ENCODE measurements at regions not wholly inside any gene's neighbourhood (a gene's known extent, or its start where the extent isn't known, plus 50 kb on each side); places are given as distances from the start of the nearest gene placed in this dataset.
"Not testable (repeated sequence)": the region's sequence is repeated elsewhere in the genome, so short reads cannot be mapped to it uniquely, and the experiment has no call there.

DNA sequence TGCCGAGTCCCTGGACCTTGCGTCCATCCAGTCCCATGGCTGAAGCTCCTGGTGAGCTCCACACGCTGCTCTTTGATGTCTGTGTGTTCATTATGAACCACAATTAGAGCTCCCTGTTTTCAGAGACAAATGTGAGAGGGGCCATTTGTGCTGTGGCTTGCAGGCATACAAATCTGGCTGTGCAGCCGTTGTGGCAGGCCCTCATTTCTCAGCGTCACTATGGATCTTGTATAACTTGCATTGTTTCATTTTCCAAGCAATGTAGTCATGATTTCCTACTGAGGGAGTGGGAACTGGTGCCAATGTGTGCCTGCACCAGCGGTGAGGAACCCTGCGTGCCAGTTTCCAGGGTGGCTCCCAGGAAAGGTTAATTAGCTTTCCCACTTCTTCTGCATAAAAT lies 542.6 kb downstream of the TMEM114 start:
- DNase-seq, result no peak

- no peak for DNase-seq
These were observed 545.5 kb downstream of the TMEM114 start for GRCh38 chr16:8044796-8045195.

DNA sequence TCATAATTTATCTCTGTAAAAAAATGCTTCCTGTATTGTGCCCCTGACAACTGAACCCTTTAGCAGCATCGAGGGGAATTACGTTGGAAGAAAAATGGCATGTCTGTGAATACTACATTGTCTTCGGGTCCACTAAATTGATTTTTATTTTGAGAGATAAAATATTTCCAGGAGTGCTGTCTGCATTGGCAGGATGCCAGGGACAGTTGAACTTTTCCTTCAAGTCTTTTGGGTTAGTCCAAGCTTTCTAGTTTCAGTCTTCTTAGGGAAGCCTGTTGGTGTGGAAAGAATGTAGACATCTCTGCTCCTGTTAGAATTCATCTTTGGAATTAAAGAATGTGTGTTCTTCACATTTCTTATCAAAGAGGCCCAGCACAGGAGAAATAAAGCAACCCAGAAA lies 557.9 kb downstream of the TMEM114 start:
- no peak for DNase-seq

DNA sequence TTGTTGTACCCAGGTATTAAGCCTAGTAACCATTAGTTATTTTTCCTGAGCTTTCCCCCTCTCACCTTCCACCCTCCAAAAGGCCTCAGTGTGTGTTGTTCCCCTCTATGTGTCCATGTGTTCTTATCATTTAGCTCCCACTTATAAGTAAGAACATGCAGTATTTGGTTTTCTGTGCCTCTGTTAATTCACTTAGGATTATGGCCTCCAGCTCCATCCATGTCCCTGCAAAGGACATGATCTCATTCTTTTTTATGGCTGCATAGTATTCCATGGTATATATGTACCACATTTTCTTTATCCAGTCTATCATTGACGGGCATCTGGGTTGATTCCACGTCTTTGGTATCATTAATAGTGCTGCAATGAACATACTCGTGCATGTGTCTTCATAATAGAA lies 560.3 kb downstream of the TMEM114 start:
- DNase-seq, result not testable (repeated sequence)

- DNase-seq, result peak; percentile 37
These were observed 563.9 kb downstream of the TMEM114 start for GRCh38 chr16:8026450-8026849.

DNA sequence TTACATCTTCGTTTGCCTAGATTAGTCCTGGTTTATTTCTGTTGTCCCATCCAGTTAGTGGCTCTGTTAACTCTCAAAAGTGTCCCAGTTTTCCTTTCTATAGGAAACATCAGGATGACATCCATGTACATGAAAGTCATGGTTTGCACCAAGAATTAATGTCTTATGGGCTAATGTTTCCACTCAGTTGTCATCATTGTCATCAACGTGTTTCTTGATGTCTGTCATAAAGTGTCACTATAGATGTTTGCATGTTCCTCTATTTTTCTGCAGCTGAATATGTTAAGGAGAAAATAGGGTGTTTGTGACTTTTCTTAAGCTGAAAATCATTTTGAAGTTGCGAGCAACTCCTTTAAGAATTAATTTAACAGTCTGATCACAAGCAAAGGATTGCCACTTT lies 567.0 kb downstream of the TMEM114 start:
- DNase-seq, result no peak

DNA sequence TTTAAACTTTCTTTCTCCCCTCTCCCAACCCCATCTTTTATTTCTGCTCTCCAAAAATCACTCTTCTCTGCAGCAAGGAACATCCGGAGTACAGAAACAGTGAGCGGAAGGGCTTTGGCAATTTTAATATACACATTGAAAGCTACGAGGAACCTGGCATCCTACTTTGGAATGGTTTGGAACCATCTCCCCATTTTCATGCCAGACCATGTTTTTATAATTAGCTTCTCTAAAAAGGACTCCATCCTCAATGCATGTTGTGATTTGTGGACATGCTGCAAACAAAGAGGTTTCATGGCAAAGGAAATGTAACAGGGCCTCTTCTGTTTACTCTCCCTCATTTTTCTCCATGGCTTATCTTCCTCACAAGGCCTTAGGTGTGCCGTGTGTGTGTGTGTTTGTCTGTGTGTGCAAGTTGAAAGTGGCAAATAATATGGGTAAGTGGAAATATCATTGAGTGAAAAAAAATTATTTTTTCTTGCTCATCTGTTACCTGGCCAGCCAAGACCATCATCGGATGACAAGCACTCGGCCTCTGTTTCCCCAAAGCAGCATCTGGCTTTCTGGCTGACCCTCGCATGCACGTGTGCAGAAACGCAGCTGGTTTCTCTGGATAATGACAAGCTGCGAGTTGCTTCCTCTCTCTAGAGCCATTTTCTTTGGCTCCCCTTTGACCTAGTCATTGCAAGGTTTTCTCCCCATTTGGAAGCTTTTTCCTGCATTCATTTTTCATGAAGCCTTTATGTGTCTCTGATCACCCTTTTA lies 585.0 kb downstream of the TMEM114 start:
- DNase-seq, result no peak

DNA sequence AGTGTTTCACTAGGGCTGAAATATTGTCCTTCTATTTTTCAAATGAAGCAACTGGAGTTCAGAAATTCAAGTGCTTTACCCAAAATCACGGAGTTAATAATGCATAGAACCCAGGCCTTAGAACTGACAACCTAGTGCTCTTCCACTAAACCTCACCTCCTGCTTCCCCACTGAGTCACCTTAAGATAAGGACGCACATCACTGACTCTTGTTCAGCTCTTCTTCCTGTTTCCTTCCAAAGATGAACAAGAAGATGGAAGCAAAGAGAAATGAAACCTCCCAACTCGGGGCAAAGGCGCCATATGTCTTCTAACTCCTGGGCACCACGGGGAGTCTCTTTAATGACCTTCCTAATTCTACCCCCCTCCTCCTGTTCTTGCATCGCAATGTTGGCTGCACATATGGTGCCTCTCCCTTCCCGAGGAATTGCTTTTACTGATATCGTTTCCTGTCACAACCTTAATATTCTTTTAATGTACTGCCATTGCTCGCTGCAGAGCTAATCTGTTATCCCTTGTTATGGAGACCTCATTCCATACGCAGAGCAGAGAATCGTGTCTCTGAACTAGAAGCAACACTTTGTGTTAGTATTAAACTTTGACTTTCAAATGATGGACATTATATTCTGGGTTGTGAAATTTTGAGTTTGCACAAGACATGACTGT lies 591.4 kb downstream of the TMEM114 start:
- DNase-seq, result no peak

GRCh38 chr16:7997966-7998365 lies 592.3 kb downstream of the TMEM114 start:
- DNase-seq, result no peak

GRCh38 chr16:7992616-7993015 lies 597.7 kb downstream of the TMEM114 start:
- DNase-seq, result no peak

GRCh38 chr16:7990626-7991260 lies 599.6 kb downstream of the TMEM114 start:
- peak; percentile 43 for DNase-seq

GRCh38 chr16:7983676-7984075 lies 606.6 kb downstream of the TMEM114 start:
- DNase-seq, result no peak

- DNase-seq, result no peak
These were observed 610.2 kb downstream of the TMEM114 start for GRCh38 chr16:7980133-7980483.

- no peak for DNase-seq
These were observed 610.7 kb downstream of the TMEM114 start for GRCh38 chr16:7979448-7980132.

DNA sequence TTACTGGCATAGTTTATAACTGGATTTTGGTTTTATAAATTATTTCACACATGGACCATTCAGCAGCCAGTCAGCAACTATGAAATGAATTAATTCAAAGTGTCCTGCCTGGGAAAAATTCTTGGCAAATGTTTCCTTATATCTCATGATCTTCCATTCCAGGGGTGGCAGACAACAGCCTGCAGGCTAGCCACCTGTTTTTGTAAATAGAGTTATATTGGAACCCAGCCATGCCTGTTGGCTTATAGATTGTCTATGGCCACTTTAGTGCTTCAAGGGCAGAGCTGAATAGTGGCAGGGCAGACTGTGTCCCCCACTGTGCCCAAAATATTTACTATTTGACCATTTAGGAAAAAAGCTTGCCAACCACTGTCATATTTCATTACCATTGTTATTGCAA lies 613.7 kb downstream of the TMEM114 start:
- no peak for DNase-seq

DNA sequence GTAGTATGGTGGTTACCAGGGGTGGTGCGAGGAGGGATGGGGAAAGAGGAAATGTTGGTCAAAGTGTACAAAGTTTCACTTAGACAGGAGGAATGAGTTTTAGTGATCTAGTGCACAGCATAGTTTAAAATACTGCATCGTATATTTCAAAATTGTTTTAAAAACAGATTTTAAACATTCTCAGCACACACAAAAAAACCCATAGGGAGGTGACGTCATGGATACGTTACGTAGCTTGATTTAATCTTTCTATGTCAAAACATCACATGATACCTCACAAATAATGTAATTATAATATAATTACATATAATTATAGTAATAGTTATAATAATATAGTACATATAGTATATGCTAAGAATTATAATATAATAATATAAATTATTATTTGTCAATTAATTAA lies 614.2 kb downstream of the TMEM114 start:
- no peak for DNase-seq

DNA sequence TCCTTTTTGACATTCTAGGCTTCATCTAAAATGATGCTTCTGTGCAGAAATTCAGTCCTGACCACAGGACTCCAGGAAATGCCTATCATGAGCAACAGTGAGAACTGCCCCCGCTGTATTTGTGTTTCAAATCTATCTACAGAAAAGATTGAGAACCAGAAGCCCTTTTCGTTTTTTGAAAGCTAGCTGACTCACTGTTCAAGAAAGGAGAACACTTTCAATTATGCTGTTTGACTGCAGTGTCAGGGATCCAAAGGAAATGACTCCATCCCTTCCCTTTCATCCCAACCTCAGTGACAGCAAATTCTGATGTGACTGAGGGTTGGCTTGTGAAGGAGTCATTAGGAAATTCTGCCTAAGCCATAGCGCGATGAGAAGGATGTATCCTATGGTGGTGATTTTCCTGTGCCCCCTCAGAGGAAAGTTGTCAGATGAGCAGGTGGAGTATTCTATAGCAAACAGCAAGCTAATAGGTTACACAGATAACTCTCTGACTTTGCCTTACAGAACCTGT lies 622.3 kb downstream of the TMEM114 start:
- no peak for DNase-seq

- DNase-seq, result no peak
These were observed 625.6 kb downstream of the TMEM114 start for GRCh38 chr16:7964744-7965143.

DNA sequence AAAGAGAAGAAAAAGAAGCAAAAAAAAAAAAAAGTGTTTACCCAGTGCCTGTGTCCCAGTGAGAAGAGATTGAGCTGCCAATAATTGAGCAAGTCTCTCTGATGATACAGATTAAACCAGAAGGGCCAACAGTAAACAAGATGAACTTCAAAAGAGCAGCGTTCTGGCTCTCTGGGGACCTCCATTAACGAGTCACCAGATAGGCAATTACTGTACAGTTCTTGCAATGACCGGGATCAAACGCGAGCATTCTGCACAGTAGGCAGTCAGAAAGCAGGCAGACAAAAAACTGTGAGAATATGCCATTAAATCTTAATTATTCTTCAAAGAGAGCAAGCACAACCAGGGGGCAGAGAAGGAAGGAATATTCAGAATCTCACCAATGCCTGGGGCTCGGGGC lies 626.1 kb downstream of the TMEM114 start:
- DNase-seq, result no peak

- no peak for DNase-seq
These were observed 628.0 kb downstream of the TMEM114 start for GRCh38 chr16:7962091-7962879.

GRCh38 chr16:7957151-7957550 lies 624.5 kb downstream of the RBFOX1 start:
- DNase-seq, result no peak

GRCh38 chr16:7953360-7953759 lies 620.7 kb downstream of the RBFOX1 start:
- no peak for DNase-seq

DNA sequence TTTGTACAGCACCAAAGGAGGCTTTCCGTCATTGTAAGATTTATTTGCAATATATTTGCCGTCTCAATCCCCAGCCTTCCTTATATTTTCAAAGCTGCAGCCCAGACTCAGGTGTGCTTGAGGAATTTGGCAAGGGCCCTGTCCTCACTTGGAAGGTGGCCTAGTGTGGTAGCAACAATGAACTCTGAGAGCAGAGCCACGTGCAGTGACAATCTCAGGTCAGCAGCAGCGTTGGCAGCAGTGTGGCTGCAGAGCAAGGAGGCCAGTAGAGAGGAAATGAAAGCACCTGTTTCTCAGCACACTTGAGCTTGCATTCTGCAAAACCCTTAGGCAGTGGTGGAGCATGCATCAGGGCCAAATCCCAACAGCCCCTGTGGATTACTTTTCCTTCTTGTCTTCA lies 613.5 kb downstream of the RBFOX1 start:
- DNase-seq, result no peak

All from OCI-M1 (cell line).